A549 (cell line): ENCODE measurements at regions not wholly inside any gene's neighbourhood (a gene's known extent, or its start where the extent isn't known, plus 50 kb on each side); places are given as distances from the start of the nearest gene placed in this dataset.

ENCODE experiments used
- FOSL2 ChIP-seq, 2 experiments: fragments of 450-650 bp in 1 of 2; fragments of >200 bp in 1 of 2; sonication (Bioruptor Twin) in 1 of 2; formaldehyde crosslinking; IDR thresholded peaks; 2 replicates each; pipeline versions ENCODE4 v1.5.0 to v1.6.1; 2016 to 2020; ENCODE audit warnings: mild to moderate bottlenecking in 1 of 2, moderate library complexity in 1 of 2
- JUN ChIP-seq, 2 experiments: fragments of >200 bp; sonication (Bioruptor Twin); formaldehyde crosslinking; IDR thresholded peaks; 2 replicates in 1 of 2; 3 replicates in 1 of 2; pipeline ENCODE4 v1.6.1; 2016 to 2017
- POLR2A ChIP-seq: IDR thresholded peaks from 2 replicates; pipeline ENCODE4 v1.6.1; 2012; ENCODE audit warnings: mild to moderate bottlenecking, low read length
- TF ChIP-seq, protein P1 (sequence below): fragments of >200 bp; sonication (Bioruptor Twin); formaldehyde crosslinking; IDR thresholded peaks from 3 replicates; pipeline ENCODE4 v1.5.1; 2016

DNA sequence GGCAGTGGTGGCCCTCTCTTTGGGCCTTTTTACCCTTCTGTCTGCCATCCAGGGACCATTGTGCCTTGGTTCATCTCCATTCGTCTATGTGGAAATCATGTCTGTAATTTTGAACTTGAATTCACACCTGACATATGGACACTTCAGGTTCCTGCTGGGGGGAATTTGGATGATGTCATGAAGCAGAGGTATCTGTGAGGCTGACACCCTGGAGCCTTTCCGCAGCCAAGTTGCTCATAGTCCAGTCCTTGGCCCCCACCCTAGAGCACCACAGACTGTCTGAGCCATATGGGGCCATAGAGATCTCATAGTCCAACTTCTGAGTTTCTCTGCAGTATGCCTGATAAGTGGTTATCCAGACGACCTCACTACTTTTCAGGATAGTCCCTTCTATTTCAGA is 147.7 kb upstream of the CACNA1E start:
- no peak for TF ChIP-seq JUN (IDR thresholded peaks at IDR 0.05)
- TF ChIP-seq, protein P1, sequence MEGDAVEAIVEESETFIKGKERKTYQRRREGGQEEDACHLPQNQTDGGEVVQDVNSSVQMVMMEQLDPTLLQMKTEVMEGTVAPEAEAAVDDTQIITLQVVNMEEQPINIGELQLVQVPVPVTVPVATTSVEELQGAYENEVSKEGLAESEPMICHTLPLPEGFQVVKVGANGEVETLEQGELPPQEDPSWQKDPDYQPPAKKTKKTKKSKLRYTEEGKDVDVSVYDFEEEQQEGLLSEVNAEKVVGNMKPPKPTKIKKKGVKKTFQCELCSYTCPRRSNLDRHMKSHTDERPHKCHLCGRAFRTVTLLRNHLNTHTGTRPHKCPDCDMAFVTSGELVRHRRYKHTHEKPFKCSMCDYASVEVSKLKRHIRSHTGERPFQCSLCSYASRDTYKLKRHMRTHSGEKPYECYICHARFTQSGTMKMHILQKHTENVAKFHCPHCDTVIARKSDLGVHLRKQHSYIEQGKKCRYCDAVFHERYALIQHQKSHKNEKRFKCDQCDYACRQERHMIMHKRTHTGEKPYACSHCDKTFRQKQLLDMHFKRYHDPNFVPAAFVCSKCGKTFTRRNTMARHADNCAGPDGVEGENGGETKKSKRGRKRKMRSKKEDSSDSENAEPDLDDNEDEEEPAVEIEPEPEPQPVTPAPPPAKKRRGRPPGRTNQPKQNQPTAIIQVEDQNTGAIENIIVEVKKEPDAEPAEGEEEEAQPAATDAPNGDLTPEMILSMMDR, result no peak
- TF ChIP-seq FOSL2 (IDR thresholded peaks at IDR 0.05), result no peak
- no peak for TF ChIP-seq FOSL2 (CRISPR knock-in tag; IDR thresholded peaks at IDR 0.05)
- no peak for TF ChIP-seq POLR2A
